GM21367 (cell line): ENCODE measurements at regions not wholly inside any gene's neighbourhood (a gene's known extent, or its start where the extent isn't known, plus 50 kb on each side); places are given as distances from the start of the nearest gene placed in this dataset.

ENCODE experiments used
- ATAC-seq: cut with Tn5 transposase; IDR thresholded peaks from one replicate; pipeline ENCODE4 v1.9.1; 2021; ENCODE audit not compliant: unreplicated experiment

DNA sequence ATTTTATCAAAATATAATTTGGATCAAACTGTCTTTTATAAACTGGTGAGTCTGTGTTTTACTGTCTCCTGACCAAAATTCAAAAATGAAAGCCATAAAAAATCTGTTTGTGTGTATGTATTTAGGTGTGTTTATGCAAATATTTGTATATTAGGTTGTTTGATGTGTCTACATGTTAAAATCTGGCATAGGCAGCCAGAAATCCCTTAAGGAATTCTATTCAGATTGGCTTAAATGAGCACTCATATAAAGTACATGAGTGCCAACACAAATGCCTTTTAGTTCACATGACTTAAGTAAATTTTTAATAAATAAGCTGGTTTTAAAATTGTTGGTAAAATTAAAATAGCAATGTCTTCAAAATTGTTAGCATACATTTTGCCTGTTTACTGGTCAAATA is 133.3 kb upstream of the GUCY1A2 start:
- no peak for ATAC-seq

- ATAC-seq = no peak
Observed at GRCh38 chr11:107151158-107151557, 132.9 kb upstream of the GUCY1A2 start.

DNA sequence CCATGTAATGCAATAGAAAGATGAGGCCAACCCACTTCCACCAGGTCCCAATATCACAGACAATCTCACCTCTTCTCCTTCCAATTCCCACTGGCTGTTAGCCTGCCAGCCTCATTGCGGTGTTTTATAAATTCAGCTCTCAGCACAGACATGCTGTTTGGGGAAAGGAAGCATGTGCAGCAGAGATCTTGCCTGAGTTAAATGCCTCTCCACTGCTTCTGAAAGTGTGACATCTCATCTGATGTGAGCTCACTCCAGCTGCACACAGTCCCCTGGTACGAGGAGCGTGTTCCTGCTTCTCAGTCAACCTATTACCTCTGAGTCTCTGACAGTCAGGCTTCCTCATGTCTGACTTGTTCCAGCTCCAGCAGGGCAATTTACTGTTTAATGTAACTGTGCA is 122.7 kb upstream of the GUCY1A2 start:
- no peak for ATAC-seq

DNA sequence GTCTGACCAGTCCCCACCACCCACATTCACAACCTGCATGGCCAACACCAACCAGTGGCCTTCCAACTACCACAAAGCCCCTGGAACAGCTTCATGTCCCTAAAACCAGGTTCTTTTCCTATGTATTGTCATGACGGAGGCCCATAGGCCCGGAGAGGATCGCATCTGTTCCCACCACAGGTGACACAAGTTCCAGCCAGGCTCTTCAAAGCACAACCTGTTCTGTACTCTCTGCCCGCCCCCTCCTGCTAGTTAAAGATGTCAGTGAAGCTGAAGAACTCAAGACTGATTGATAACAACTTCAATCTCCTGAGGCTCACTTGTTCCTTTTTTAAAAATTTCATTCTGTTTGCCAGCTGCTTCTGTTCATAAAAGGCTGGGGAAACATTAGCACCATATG is 121.1 kb upstream of the GUCY1A2 start:
- no peak for ATAC-seq

- ATAC-seq = no peak
Observed at GRCh38 chr11:107136892-107137291, 118.6 kb upstream of the GUCY1A2 start.

- no peak for ATAC-seq
Observed at GRCh38 chr11:107131756-107132155, 113.5 kb upstream of the GUCY1A2 start.

GRCh38 chr11:107123022-107123421 is 104.7 kb upstream of the GUCY1A2 start:
- ATAC-seq = no peak

DNA sequence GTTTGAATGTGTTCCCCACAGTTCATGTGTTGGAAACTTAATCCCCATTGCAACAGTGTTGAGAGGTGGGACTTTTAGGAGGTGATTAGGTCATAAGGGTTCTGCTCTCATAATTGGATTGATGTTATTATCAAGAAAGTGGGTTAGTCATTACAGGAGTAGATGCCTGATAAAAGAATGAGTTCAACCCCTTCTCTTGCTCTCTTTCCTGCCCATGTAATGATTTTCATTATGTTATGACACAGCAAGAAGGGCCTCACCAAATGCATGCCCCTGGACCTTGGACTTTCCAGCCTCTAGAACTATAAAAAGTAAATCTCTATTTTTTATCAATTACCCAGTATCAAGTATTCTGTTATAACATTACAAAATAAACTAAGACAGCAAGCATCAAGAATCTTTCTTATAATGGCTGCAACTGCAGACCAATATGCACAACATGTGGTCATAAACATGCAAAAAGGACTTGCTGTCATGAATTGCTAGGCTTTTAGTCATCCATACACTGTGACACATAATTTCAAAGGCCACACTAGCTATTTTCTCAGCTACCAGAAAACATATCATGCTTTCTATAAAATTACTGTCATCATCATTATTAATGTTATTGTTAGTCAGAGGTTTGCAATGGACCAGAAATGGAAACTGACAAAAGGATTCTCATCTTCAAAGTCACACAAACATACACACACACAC is 99.9 kb upstream of the GUCY1A2 start:
- ATAC-seq = no peak

GRCh38 chr11:107116358-107116757 is 98.1 kb upstream of the GUCY1A2 start:
- no peak for ATAC-seq

- ATAC-seq = no peak
Observed at GRCh38 chr11:107102692-107103477, 84.6 kb upstream of the GUCY1A2 start.

DNA sequence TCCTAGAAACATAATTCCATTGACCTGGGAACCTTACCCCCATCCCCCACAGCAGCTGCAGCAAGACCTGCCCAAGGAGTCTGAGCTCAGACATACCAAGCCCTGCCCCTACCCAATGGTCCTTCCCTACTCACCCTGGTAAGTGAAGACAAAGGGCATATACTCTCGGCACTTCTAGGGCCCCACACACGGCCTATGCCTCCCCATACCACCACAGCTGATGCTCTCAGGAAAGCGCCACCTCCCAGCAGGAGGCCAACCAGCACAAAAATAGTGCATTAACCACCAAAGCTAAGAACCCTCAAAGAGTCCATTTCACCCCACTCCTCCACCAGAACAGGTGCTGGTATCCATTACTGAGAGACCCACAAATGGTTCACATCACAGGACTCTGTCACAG is 74.4 kb upstream of the GUCY1A2 start:
- no peak for ATAC-seq

DNA sequence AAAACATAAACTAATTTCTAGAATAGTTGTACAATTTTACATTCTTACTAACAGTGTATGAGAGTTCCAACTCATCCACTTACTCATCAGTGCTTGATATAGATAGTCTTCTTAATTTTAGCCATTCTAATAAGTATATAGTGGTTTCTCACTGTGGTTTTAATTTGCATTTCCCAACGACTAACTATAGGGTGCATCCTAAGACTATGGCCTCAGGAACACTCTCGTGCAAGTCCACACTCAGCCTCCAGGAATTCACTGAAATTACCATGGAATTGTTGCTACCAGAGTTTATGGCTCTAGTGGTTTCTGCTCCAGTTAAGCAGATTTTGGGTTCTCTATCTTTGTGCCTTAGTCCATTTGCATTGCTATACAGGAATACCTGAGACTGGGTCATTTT is 60.1 kb upstream of the GUCY1A2 start:
- ATAC-seq = no peak

DNA sequence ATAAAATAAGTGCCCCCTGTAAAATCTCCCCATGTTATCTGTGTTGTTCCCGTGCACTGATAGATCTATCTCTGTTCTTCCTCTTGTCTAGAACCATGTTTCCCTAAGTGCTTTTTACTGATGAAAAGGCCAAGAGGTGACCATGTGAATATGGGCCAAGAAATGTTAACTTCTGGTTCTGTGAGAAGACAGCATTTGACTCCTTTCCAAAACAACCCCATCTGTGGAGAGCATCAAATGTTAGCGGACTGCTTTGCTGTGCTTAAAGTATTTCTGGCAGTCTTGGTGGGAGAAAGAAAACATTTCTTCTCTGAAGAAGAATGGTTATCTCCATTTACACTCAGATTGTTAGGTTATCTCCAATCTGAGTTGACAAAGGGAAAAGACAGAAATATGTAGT is 58.6 kb upstream of the GUCY1A2 start:
- no peak for ATAC-seq

GRCh38 chr11:107071129-107071528 is 52.9 kb upstream of the GUCY1A2 start:
- ATAC-seq = no peak
